IMR-90 (cell line): ENCODE measurements at regions not wholly inside any gene's neighbourhood (a gene's known extent, or its start where the extent isn't known, plus 50 kb on each side); places are given as distances from the start of the nearest gene placed in this dataset.

Experiments
- CEBPB ChIP-seq: IDR thresholded peaks from 2 replicates; pipeline ENCODE4 v1.6.1; 2012; ENCODE audit warnings: low read depth, low read length, improper control_type of control experiment
- CTCF ChIP-seq: conservative IDR thresholded peaks from 2 replicates; pipeline ENCODE4 v1.5.1; 2012; ENCODE audit warnings: mild to moderate bottlenecking, low read depth, low read length, improper control_type of control experiment
- POLR2A ChIP-seq: IDR thresholded peaks from 2 replicates; pipeline ENCODE4 v1.6.1; 2012; ENCODE audit warnings: mild to moderate bottlenecking, low read depth, low read length
- USF2 ChIP-seq: fragments of 150-350 bp; IDR thresholded peaks from 2 replicates; pipeline ENCODE4 v1.6.1; 2017; ENCODE audit warnings: mild to moderate bottlenecking, antibody characterized with exemption, low read length, low read depth

DNA sequence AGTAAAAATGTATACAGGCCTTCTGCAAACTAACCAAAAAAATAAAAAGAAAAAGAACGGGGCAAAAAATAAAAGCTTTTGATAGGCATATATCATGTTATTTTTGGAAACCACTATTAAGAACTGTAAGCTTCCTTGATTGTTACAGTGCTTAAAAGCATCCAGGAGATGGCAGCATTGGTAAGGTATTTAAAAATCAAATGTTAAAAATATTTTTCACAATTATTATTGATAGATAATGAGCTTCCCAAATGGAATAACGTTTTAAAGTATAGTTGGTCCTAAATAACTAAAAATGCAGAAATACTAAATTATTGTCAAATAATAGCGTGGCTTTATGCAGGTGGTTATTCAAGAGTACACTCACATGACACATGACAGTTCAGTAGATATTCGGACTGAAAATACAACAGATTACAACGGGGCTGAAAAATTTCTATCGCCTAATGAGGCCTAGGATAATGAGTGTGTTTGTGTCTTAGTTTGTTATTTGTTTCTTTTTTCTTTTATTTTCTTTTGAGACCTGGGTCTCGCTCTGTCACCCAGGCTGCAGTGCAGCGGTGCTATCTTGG, 127.2 kb upstream of the ATF7IP start:
- peak; percentile 76 for TF ChIP-seq CTCF
- no peak for TF ChIP-seq USF2
- no peak for TF ChIP-seq POLR2A
- no peak for TF ChIP-seq CEBPB
